DOHH2 (cell line): ENCODE measurements at regions not wholly inside any gene's neighbourhood (a gene's known extent, or its start where the extent isn't known, plus 50 kb on each side); places are given as distances from the start of the nearest gene placed in this dataset.

ENCODE experiments used
- H3F3A ChIP-seq: fragments of 200-600 bp; sonication (generic), shearing (Covaris generic); 2 replicates; pipeline ENCODE4 v1.6.0; 2016; ENCODE audit warnings: antibody characterized with exemption, mild to moderate bottlenecking; ENCODE audit not compliant: control insufficient read depth, insufficient read depth
- H3K27ac ChIP-seq: fragments of 200-600 bp; sonication (generic); 2 replicates; pipeline ENCODE4 v1.5.1; 2014; ENCODE audit warnings: low read depth, mild to moderate bottlenecking, low read length, moderate library complexity
- H3K27me3 ChIP-seq: fragments of 200-600 bp; sonication (generic); 2 replicates; pipeline ENCODE4 v1.6.1; 2014; ENCODE audit warnings: mild to moderate bottlenecking, low read length, mixed read lengths; ENCODE audit not compliant: control insufficient read depth
- H3K36me3 ChIP-seq: fragments of 200-600 bp; sonication (generic); 2 replicates; pipeline ENCODE4 v1.6.1; 2014; ENCODE audit warnings: mild to moderate bottlenecking, low read length, moderate library complexity, mixed read lengths; ENCODE audit not compliant: control insufficient read depth
- H3K4me1 ChIP-seq: fragments of 200-600 bp; sonication (generic); 2 replicates; pipeline ENCODE4 v1.6.1; 2014; ENCODE audit warnings: mild to moderate bottlenecking, low read length, mixed read lengths; ENCODE audit not compliant: control insufficient read depth
- H3K4me2 ChIP-seq: fragments of 200-600 bp; sonication (generic); 2 replicates; pipeline ENCODE4 v1.6.0; 2014; ENCODE audit warnings: mild to moderate bottlenecking, low read length, moderate library complexity
- H3K4me3 ChIP-seq: fragments of 200-600 bp; sonication (generic); 2 replicates; pipeline ENCODE4 v1.5.1; 2014; ENCODE audit warnings: mild to moderate bottlenecking, low read length, mixed read lengths
- H3K79me2 ChIP-seq: fragments of 200-600 bp; sonication (generic); 2 replicates; pipeline ENCODE4 v1.6.1; 2014; ENCODE audit warnings: mild to moderate bottlenecking, low read length, mixed read lengths; ENCODE audit not compliant: control insufficient read depth
- H3K9me2 ChIP-seq: fragments of 200-600 bp; sonication (generic); replicated peaks from 2 replicates; pipeline ENCODE4 v1.6.1; 2014; ENCODE audit warnings: mild to moderate bottlenecking, low read length, mixed read lengths; ENCODE audit not compliant: control insufficient read depth
- H3K9me3 ChIP-seq: fragments of 200-600 bp; sonication (generic); 2 replicates; pipeline ENCODE4 v1.6.1; 2014; ENCODE audit warnings: antibody characterized with exemption, low read length, mixed read lengths; ENCODE audit not compliant: control insufficient read depth, insufficient read depth
- H4K20me1 ChIP-seq: fragments of 200-600 bp; sonication (generic); 2 replicates; pipeline ENCODE4 v1.6.0; 2014; ENCODE audit warnings: low read depth, mild to moderate bottlenecking, antibody characterized with exemption, low read length, moderate library complexity; ENCODE audit not compliant: control insufficient read depth, insufficient read depth
- CTCF ChIP-seq: fragments of 200-600 bp; sonication (generic); IDR thresholded peaks from one replicate; pipeline ENCODE4 v1.5.1; 2014; ENCODE audit warnings: antibody characterized with exemption, mild to moderate bottlenecking, low read depth, low read length; ENCODE audit not compliant: poor library complexity, severe bottlenecking
- EZH2phosphoT487 ChIP-seq: fragments of 200-600 bp; sonication (generic); IDR thresholded peaks from 2 replicates; pipeline ENCODE4 v1.6.1; 2017; ENCODE audit warnings: borderline replicate concordance, mild to moderate bottlenecking, antibody characterized with exemption, low read length, moderate library complexity, mixed read lengths

GRCh38 chr6:125574604-125575003 lies 174.8 kb upstream of the HEY2 start:
- TF ChIP-seq CTCF (no peak), EZH2phosphoT487 (no peak)
- no peak overlapping the region for H3K27ac ChIP-seq
- no peak overlapping the region for H3K4me3 ChIP-seq
- H4K20me1 ChIP-seq, result no peaks in the 10 kb centered on the region
- no peaks in the 10 kb centered on the region for H3K36me3 ChIP-seq
- no peaks in the 10 kb centered on the region for H3K9me3 ChIP-seq
- H3K79me2 ChIP-seq, result no peaks in the 10 kb centered on the region
- no peaks in the 10 kb centered on the region for H3F3A ChIP-seq
- no peaks in the 10 kb centered on the region for H3K9me2 ChIP-seq
- H3K4me1 ChIP-seq, result 0 out of 2 replicates have a peak, but pooled peaks cover 4% of the 10 kb centered on the region
- H3K27me3 ChIP-seq, result peaks cover 4% of the 10 kb centered on the region; the same call in 1 of the 2 replicates
- H3K4me2 ChIP-seq, result no peak overlapping the region

GRCh38 chr6:125577124-125577662 lies 172.2 kb upstream of the HEY2 start:
- Histone ChIP-seq H3K27me3 (peaks cover 4% of the 10 kb centered on the region; the same call in 1 of the 2 replicates), H4K20me1 (no peaks in the 10 kb centered on the region), H3K9me3 (no peaks in the 10 kb centered on the region), H3F3A (no peaks in the 10 kb centered on the region), H3K4me3 (no peak overlapping the region), H3K36me3 (no peaks in the 10 kb centered on the region), H3K9me2 (no peaks in the 10 kb centered on the region), H3K4me1 (no peaks in the 10 kb centered on the region), H3K4me2 (no peak overlapping the region), H3K27ac (no peak overlapping the region), H3K79me2 (no peaks in the 10 kb centered on the region)
- TF ChIP-seq CTCF, result no peak
- TF ChIP-seq EZH2phosphoT487, result no peak

GRCh38 chr6:125584468-125584939 lies 164.9 kb upstream of the HEY2 start:
- no peaks in the 10 kb centered on the region for H3K9me3 ChIP-seq
- H3K36me3 ChIP-seq, result no peaks in the 10 kb centered on the region
- no peaks in the 10 kb centered on the region for H4K20me1 ChIP-seq
- no peak overlapping the region for H3K27ac ChIP-seq
- H3K27me3 ChIP-seq, result 0 out of 2 replicates have a peak, but pooled peaks cover 4% of the 10 kb centered on the region
- H3K4me1 ChIP-seq, result no peaks in the 10 kb centered on the region
- no peaks in the 10 kb centered on the region for H3K79me2 ChIP-seq
- H3K9me2 ChIP-seq, result no peaks in the 10 kb centered on the region
- no peak overlapping the region for H3K4me3 ChIP-seq
- H3K4me2 ChIP-seq, result no peak overlapping the region
- TF ChIP-seq EZH2phosphoT487, result no peak
- TF ChIP-seq CTCF, result no peak
- H3F3A ChIP-seq, result no peaks in the 10 kb centered on the region
